H1 (cell line): ENCODE measurements at regions not wholly inside any gene's neighbourhood (a gene's known extent, or its start where the extent isn't known, plus 50 kb on each side); places are given as distances from the start of the nearest gene placed in this dataset.
"Not testable (repeated sequence)": the region's sequence is repeated elsewhere in the genome, so short reads cannot be mapped to it uniquely, and the experiment has no call there.

Experiments
- CTCF ChIA-PET: fragments of 300-600 bp; sonication (Branson Sonifier 250); formaldehyde crosslinking; loops from one replicate; lab custom pipeline; 2021; ENCODE audit not compliant: partially characterized antibody; lab: Charles Lee
- POLR2A ChIA-PET: fragments of 300-600 bp; sonication (Branson Sonifier 250); formaldehyde crosslinking; loops from one replicate; lab custom pipeline; 2021; ENCODE audit warnings: inconsistent platforms; ENCODE audit not compliant: partially characterized antibody; lab: Charles Lee
- DNase-seq, 2 experiments: peaks; one replicate each; pipeline versions ENCODE4 v3.0.0 to v3.0.0-alpha.2; 2010 to 2022; ENCODE audit warnings: low spot score in 2 of 2, low read depth in 1 of 2, mixed read lengths in 1 of 2
- FAIRE-seq: peaks from 2 replicates; lab custom pipeline; 2011; peaks lifted over from hg19 to GRCh38; lab: Jason Lieb, UNC
- H2AFZ ChIP-seq: 2 replicates; pipeline ENCODE4 v1.8.1; 2012; ENCODE audit warnings: low read length, inconsistent platforms
- H2AK5ac ChIP-seq: 2 replicates; pipeline ENCODE4 v1.6.1; 2013; ENCODE audit warnings: low read depth, low read length
- H2BK120ac ChIP-seq: replicated peaks from 2 replicates; pipeline ENCODE3; 2013; ENCODE audit warnings: low read depth, low read length, inconsistent platforms
- H2BK12ac ChIP-seq: 2 replicates; pipeline ENCODE4 v1.6.1; 2013; ENCODE audit warnings: low read depth, low read length
- H2BK15ac ChIP-seq: 2 replicates; pipeline ENCODE4 v1.6.1; 2013; ENCODE audit warnings: low read length
- H2BK20ac ChIP-seq: 2 replicates; pipeline ENCODE4 v1.6.1; 2013; ENCODE audit warnings: low read length
- H2BK5ac ChIP-seq: 2 replicates; pipeline ENCODE4 v1.6.1; 2013; ENCODE audit warnings: low read depth, low read length
- H3K14ac ChIP-seq: 2 replicates; pipeline ENCODE4 v1.6.1; 2013; ENCODE audit warnings: inconsistent platforms; ENCODE audit not compliant: insufficient read length
- H3K18ac ChIP-seq: 2 replicates; pipeline ENCODE4 v1.6.1; 2013; ENCODE audit warnings: low read length; ENCODE audit errors: extremely low read depth
- H3K23ac ChIP-seq: 2 replicates; pipeline ENCODE4 v1.6.1; 2013; ENCODE audit warnings: inconsistent platforms; ENCODE audit not compliant: insufficient read length
- H3K23me2 ChIP-seq: 2 replicates; pipeline ENCODE4 v1.6.1; 2013; ENCODE audit warnings: low read depth, low read length
- H3K27ac ChIP-seq: 2 replicates; pipeline ENCODE4 v1.6.1; 2011; ENCODE audit warnings: low read depth, low read length, inconsistent platforms
- H3K27me3 ChIP-seq, 4 experiments: replicated peaks in 1 of 4; 1 replicate in 1 of 4; 2 replicates in 3 of 4; pipeline versions ENCODE4 v1.6.1 to v1.8.1; 2011 to 2013; ENCODE audit warnings: low read length in 3 of 4, mild to moderate bottlenecking in 3 of 4, inconsistent platforms in 2 of 4, mixed read lengths in 2 of 4, moderate library complexity in 1 of 4; ENCODE audit not compliant: control insufficient read depth in 3 of 4, insufficient read depth in 3 of 4; ENCODE audit errors: extremely low read depth in 1 of 4
- H3K36me3 ChIP-seq, 4 experiments: 2 replicates each; pipeline versions ENCODE4 v1.6.1 to v1.8.1; 2011 to 2013; ENCODE audit warnings: mild to moderate bottlenecking in 4 of 4, low read length in 3 of 4, moderate library complexity in 2 of 4, control low read depth in 1 of 4, inconsistent platforms in 1 of 4; ENCODE audit not compliant: insufficient read depth in 4 of 4, control insufficient read depth in 2 of 4
- H3K4ac ChIP-seq: replicated peaks from 2 replicates; pipeline ENCODE3; 2013; ENCODE audit warnings: low read length, low read depth, mixed read lengths, inconsistent platforms; ENCODE audit not compliant: insufficient read length
- H3K4me1 ChIP-seq, 4 experiments: replicated peaks in 1 of 4; 1 replicate in 1 of 4; 2 replicates in 3 of 4; pipeline versions ENCODE4 v1.6.1 to v1.8.1; 2011 to 2013; ENCODE audit warnings: low read length in 3 of 4, inconsistent platforms in 2 of 4, mixed read lengths in 1 of 4; ENCODE audit not compliant: insufficient read depth in 4 of 4, control insufficient read depth in 3 of 4
- H3K4me2 ChIP-seq, 2 experiments: 2 replicates each; pipeline versions ENCODE4 v1.6.1 to v1.8.1; 2011 to 2013; ENCODE audit warnings: low read depth in 2 of 2, low read length in 2 of 2, control low read depth in 1 of 2, inconsistent platforms in 1 of 2, mild to moderate bottlenecking in 1 of 2; ENCODE audit not compliant: insufficient read depth in 1 of 2
- H3K4me3 ChIP-seq, 4 experiments: fragments of 200-600, 300-600 bp in 1 of 4; sonication (generic), shearing (Covaris generic), sonication (Bioruptor Twin) in 1 of 4; 2 replicates each; pipeline versions ENCODE4 v1.5.1 to v1.8.1; 2011 to 2016; ENCODE audit warnings: low read length in 4 of 4, low read depth in 3 of 4, control low read depth in 2 of 4, inconsistent platforms in 2 of 4, mild to moderate bottlenecking in 2 of 4, mixed read lengths in 1 of 4, moderate library complexity in 1 of 4; ENCODE audit not compliant: insufficient read depth in 2 of 4; ENCODE audit errors: extremely low read depth in 1 of 4
- H3K56ac ChIP-seq: replicated peaks from 2 replicates; pipeline ENCODE3; 2013; ENCODE audit warnings: low read depth, mild to moderate bottlenecking, mixed read lengths, low read length, inconsistent platforms; ENCODE audit not compliant: insufficient read length
- H3K79me1 ChIP-seq: 2 replicates; pipeline ENCODE4 v1.6.1; 2013; ENCODE audit warnings: low read depth, low read length, control low read depth
- H3K79me2 ChIP-seq, 2 experiments: 2 replicates each; pipeline versions ENCODE4 v1.6.1 to v1.8.1; 2012 to 2013; ENCODE audit warnings: low read length in 2 of 2, mild to moderate bottlenecking in 2 of 2, inconsistent platforms in 1 of 2; ENCODE audit not compliant: insufficient read depth in 2 of 2, control insufficient read depth in 1 of 2
- H3K9ac ChIP-seq, 4 experiments: replicated peaks in 1 of 4; 1 replicate in 1 of 4; 2 replicates in 3 of 4; pipeline versions ENCODE4 v1.6.1 to v1.8.1; 2011 to 2013; ENCODE audit warnings: low read depth in 3 of 4, low read length in 3 of 4, control low read depth in 2 of 4, mild to moderate bottlenecking in 2 of 4, moderate library complexity in 2 of 4, inconsistent platforms in 1 of 4; ENCODE audit errors: extremely low read depth in 1 of 4
- H3K9me3 ChIP-seq, 2 experiments: 2 replicates each; pipeline versions ENCODE4 v1.6.1 to v1.8.1; 2012 to 2013; ENCODE audit warnings: mild to moderate bottlenecking in 2 of 2, moderate library complexity in 2 of 2, control low read depth in 1 of 2, inconsistent platforms in 1 of 2, low read depth in 1 of 2, low read length in 1 of 2, mixed read lengths in 1 of 2; ENCODE audit not compliant: insufficient read depth in 2 of 2
- H4K20me1 ChIP-seq, 2 experiments: replicated peaks in 1 of 2; 2 replicates each; pipeline versions ENCODE3 to v1.8.1; 2011 to 2013; ENCODE audit warnings: inconsistent platforms in 2 of 2, low read length in 2 of 2, mild to moderate bottlenecking in 1 of 2; ENCODE audit not compliant: insufficient read depth in 2 of 2, control insufficient read depth in 1 of 2
- H4K5ac ChIP-seq: 2 replicates; pipeline ENCODE4 v1.6.1; 2013; ENCODE audit warnings: low read length, low read depth, mixed read lengths, inconsistent platforms; ENCODE audit not compliant: insufficient read length
- H4K8ac ChIP-seq: 2 replicates; pipeline ENCODE4 v1.8.0; 2013; ENCODE audit warnings: mild to moderate bottlenecking, moderate library complexity, low read length, inconsistent platforms; ENCODE audit not compliant: insufficient read depth; ENCODE audit errors: extremely low read depth
- H4K91ac ChIP-seq: replicated peaks from 2 replicates; pipeline ENCODE3; 2013; ENCODE audit warnings: low read length, mixed read lengths, inconsistent platforms; ENCODE audit not compliant: insufficient read length
- SIN3A ChIP-seq, 2 experiments: IDR thresholded peaks in 1 of 2; conservative IDR thresholded peaks in 1 of 2; 2 replicates each; pipeline ENCODE4 v1.6.1; 2011 to 2012; ENCODE audit warnings: low read length in 2 of 2, improper control_type of control experiment in 1 of 2, low read depth in 1 of 2, mild to moderate bottlenecking in 1 of 2
- TAF7 ChIP-seq: optimal IDR thresholded peaks from 2 replicates; pipeline ENCODE3; 2011; ENCODE audit warnings: low read depth, mild to moderate bottlenecking, inconsistent platforms, low read length, moderate library complexity, borderline replicate concordance
- WGBS, 2 experiments: shearing (Covaris generic) in 1 of 2; methylation state at CpG; one replicate each; pipeline versions ENCODE4 v1.1.6 to v1.1.7; 2013 to 2015; ENCODE audit warnings: low lambda C conversion rate in 2 of 2, mixed read lengths in 2 of 2, inconsistent platforms in 1 of 2, low coverage in 1 of 2, missing lambda C conversion rate in 1 of 2; ENCODE audit not compliant: insufficient replicate concordance in 2 of 2, insufficient coverage in 1 of 2, insufficient read length in 1 of 2; ENCODE audit errors: extremely low coverage in 1 of 2, missing lambda C conversion rate in 1 of 2; 5-methylcytosine and 5-hydroxymethylcytosine counted together

GRCh38 chr5:14022971-14023370 is 78.5 kb upstream of the DNAH5 start:
- H3K23me2 ChIP-seq = no peaks in the 10 kb centered on the region
- no peaks in the 10 kb centered on the region for H4K20me1 ChIP-seq
- TF ChIP-seq SIN3A (conservative IDR thresholded peaks at IDR 0.05 in 1 of 2, IDR thresholded peaks at IDR 0.05 in 1 of 2; ENCODE audit: low read depth in 1 of 2, low read length in 2 of 2) (no peak), TAF7 (no peak)
- H2AFZ ChIP-seq = no peak overlapping the region
- no peak overlapping the region for H2AK5ac ChIP-seq
- ChIA-PET CTCF (no interaction called here), POLR2A (no interaction called here)
- no peak overlapping the region for H2BK20ac ChIP-seq
- H4K5ac ChIP-seq = no peak overlapping the region
- FAIRE-seq (no peak), DNase-seq (no peak)
- WGBS, 2 experiments = 99% methylated on average over 3 of the region's 3 CpGs; no CpG with 5 or more reads in 1 of the 2 experiments
- no peak overlapping the region for H3K4me3 ChIP-seq
- H3K27me3 ChIP-seq = no peaks in the 10 kb centered on the region
- no peak overlapping the region for H3K4ac ChIP-seq
- H2BK5ac ChIP-seq = no peak overlapping the region
- no peak overlapping the region for H4K8ac ChIP-seq
- H3K56ac ChIP-seq = no peak overlapping the region
- no peaks in the 10 kb centered on the region for H3K36me3 ChIP-seq
- no peak overlapping the region for H3K9ac ChIP-seq
- no peak overlapping the region for H2BK12ac ChIP-seq
- no peak overlapping the region for H3K4me2 ChIP-seq
- no peak overlapping the region for H2BK120ac ChIP-seq
- no peaks in the 10 kb centered on the region for H3K79me2 ChIP-seq
- no peaks in the 10 kb centered on the region for H3K9me3 ChIP-seq
- H2BK15ac ChIP-seq = no peak overlapping the region
- H3K79me1 ChIP-seq = no peaks in the 10 kb centered on the region
- no peak overlapping the region for H3K14ac ChIP-seq
- no peak overlapping the region for H3K27ac ChIP-seq
- H3K4me1 ChIP-seq = no peaks in the 10 kb centered on the region
- no peak overlapping the region for H4K91ac ChIP-seq
- H3K23ac ChIP-seq = no peak overlapping the region
- no peak overlapping the region for H3K18ac ChIP-seq

GRCh38 chr5:14020944-14021343 is 76.5 kb upstream of the DNAH5 start:
- H3K27me3 ChIP-seq, H3K18ac ChIP-seq, H2AK5ac ChIP-seq, H3K4ac ChIP-seq, H3K27ac ChIP-seq, H3K9me3 ChIP-seq, H3K4me1 ChIP-seq, H3K36me3 ChIP-seq, H3K4me2 ChIP-seq, H2BK20ac ChIP-seq, CTCF ChIA-PET, H2BK120ac ChIP-seq, H4K5ac ChIP-seq, H3K23me2 ChIP-seq, H2BK5ac ChIP-seq, H3K14ac ChIP-seq, H3K9ac ChIP-seq, H2AFZ ChIP-seq, H3K79me1 ChIP-seq, H4K91ac ChIP-seq, H3K56ac ChIP-seq, H4K8ac ChIP-seq, H2BK15ac ChIP-seq, H4K20me1 ChIP-seq, H3K23ac ChIP-seq, H3K4me3 ChIP-seq, DNase-seq, FAIRE-seq, H2BK12ac ChIP-seq, H3K79me2 ChIP-seq: not testable (repeated sequence)
- POLR2A ChIA-PET = interaction anchor here (1.6 kb wide), 1 partner anchor 9 kb away, joined by 3 read pairs; no protein-coding TSS in a partner anchor
- 78% methylated on average over 1 of the region's 4 CpGs; no CpG with 5 or more reads in 1 of the 2 experiments for WGBS, 2 experiments
